Ishikawa (cell line): ENCODE measurements at regions not wholly inside any gene's neighbourhood (a gene's known extent, or its start where the extent isn't known, plus 50 kb on each side); places are given as distances from the start of the nearest gene placed in this dataset.

Experiments
- CREB1 ChIP-seq: IDR thresholded peaks from 2 replicates; pipeline ENCODE4 v1.6.1; 2012; ENCODE audit warnings: low read depth
- EGR1 ChIP-seq: IDR thresholded peaks from 2 replicates; pipeline ENCODE4 v1.6.1; 2012
- FOXM1 ChIP-seq: IDR thresholded peaks from 2 replicates; pipeline ENCODE4 v1.6.1; 2012; ENCODE audit warnings: low read depth, borderline replicate concordance
- MAX ChIP-seq: IDR thresholded peaks from 2 replicates; pipeline ENCODE4 v1.6.1; 2012
- TEAD4 ChIP-seq: IDR thresholded peaks from 2 replicates; pipeline ENCODE4 v1.6.1; 2012

DNA sequence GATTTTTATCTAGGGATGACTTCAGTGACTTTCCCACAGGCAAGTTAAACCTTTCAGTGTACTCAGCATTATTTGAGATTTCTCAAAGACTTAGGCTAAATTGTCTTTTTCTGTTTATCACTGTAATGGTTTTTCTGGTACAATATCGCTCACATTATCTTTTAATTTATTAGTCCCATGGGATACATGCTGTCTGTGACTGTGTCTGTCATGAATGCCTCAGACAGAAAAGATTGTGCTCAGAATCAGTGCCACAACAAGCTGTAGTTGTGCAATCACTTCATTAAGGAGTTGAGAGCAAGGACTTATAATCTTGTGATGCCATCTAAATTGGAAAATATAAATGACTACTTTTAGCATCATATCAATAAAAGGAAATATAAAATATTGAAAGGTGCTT, 2374.2 kb upstream of the RAG2 start:
- TF ChIP-seq EGR1 = no peak
- no peak for TF ChIP-seq CREB1
- no peak for TF ChIP-seq TEAD4
- no peak for TF ChIP-seq FOXM1
- no peak for TF ChIP-seq MAX
